Heart left ventricle (tissue), 16 donors: ENCODE measurements at regions not wholly inside any gene's neighbourhood (a gene's known extent, or its start where the extent isn't known, plus 50 kb on each side); places are given as distances from the start of the nearest gene placed in this dataset.

Experiments used
- ATAC-seq, 4 donors: fragments of 200-7000 bp; cut with Tn5 transposase; one replicate each; pipeline ENCODE4 v1.9.1; 2020 to 2022; ENCODE audit warnings: moderate library complexity in 4 of 4, mild to moderate bottlenecking in 3 of 4, moderate number of reproducible peaks in 1 of 4
- DNase-seq, 5 donors: peaks; one replicate each; pipeline ENCODE4 v3.0.0-alpha.2; 2020
- H3K27ac ChIP-seq, 12 donors: fragments of 200-600 bp; sonication (generic) in 4 of 12; one replicate each; pipeline versions ENCODE4 v1.5.0 to v1.8.0; 2016 to 2022; ENCODE audit warnings: mild to moderate bottlenecking in 2 of 12
- H3K27me3 ChIP-seq, 9 donors: fragments of 200-600 bp; sonication (generic) in 2 of 9; one replicate each; pipeline versions ENCODE4 v1.5.1 to v1.8.0; 2016 to 2022; ENCODE audit warnings: mild to moderate bottlenecking in 3 of 9
- H3K36me3 ChIP-seq, 9 donors: fragments of 200-600 bp; sonication (generic) in 2 of 9; one replicate each; pipeline versions ENCODE4 v1.5.0 to v1.8.0; 2018 to 2022; ENCODE audit warnings: mild to moderate bottlenecking in 2 of 9
- H3K4me1 ChIP-seq, 12 donors: fragments of 200-600 bp; sonication (generic) in 4 of 12; one replicate each; pipeline versions ENCODE4 v1.5.0 to v1.8.0; 2016 to 2022; ENCODE audit warnings: mild to moderate bottlenecking in 3 of 12
- H3K4me3 ChIP-seq, 12 donors: fragments of 200-600 bp; sonication (generic) in 4 of 12; one replicate each; pipeline versions ENCODE4 v1.5.0 to v1.8.0; 2017 to 2022; ENCODE audit warnings: mild to moderate bottlenecking in 9 of 12, moderate library complexity in 4 of 12
- H3K9me3 ChIP-seq, 12 donors: fragments of 200-600 bp; sonication (generic) in 4 of 12; one replicate each; pipeline versions ENCODE4 v1.5.0 to v1.8.0; 2016 to 2022; ENCODE audit warnings: mild to moderate bottlenecking in 1 of 12
- CTCF ChIP-seq, 12 donors: fragments of 200-600 bp; sonication (generic) in 4 of 12; IDR thresholded peaks; one replicate each; pipeline versions ENCODE4 v1.5.0 to v1.8.0; 2018 to 2022; ENCODE audit warnings: antibody characterized with exemption in 12 of 12, mild to moderate bottlenecking in 5 of 12
- POLR2A ChIP-seq, 2 donors: fragments of 450-650 bp; IDR thresholded peaks; one replicate each; pipeline ENCODE4 v1.6.1; 2017; ENCODE audit warnings: antibody characterized with exemption in 2 of 2, mild to moderate bottlenecking in 2 of 2, moderate library complexity in 2 of 2
- WGBS, 4 donors: extraction: QIAGEN DNeasy Blood & Tissue Kit in 2 of 4; methylation state at CpG; one replicate each; pipeline versions ENCODE4 v1.1.5 to v1.1.7; 2013 to 2018; 5-methylcytosine and 5-hydroxymethylcytosine counted together
- intact Hi-C, 10 donors: fragments of 100-400 bp; cut with DNase I; formaldehyde crosslinking; loops; one replicate each; pipeline versions ENCODE4 v1.11.1 to v1.14.2; 2022
- donor health status: ischemic (EF 13 %, LVEDD 7.1; RV severe dilation, severe dysfunction).
- donor health status: healthy with polysubstance abuse.
- donor health status: DM: no; HTN: yes; CAD: no.
- donor health status: DM: no; HTN: no; CAD: no.
- donor health status: ischemic (EF 25% LVEDD 6.9; RV normal size, moderate dysfunction).
- donor health status: ischemic (EF 25% LVEDD 5.7; RV mildly dilated, moderate dysfunction).
- donor health status: healthy.
- donor health status: DM: yes; HTN: yes; CAD: no.
- donor health status: ischemic (EF 35%, LVEDD 5.7; RV mildly dilated, moderate dysfunction).
- donor health status: nonischemic (EF 11% LVEDD 7.7; RV severe dilation, severe dysfunction).
- donor health status: DM: yes; HTN: yes; CAD: no.
- donor health status: PGD.
- donor health status: ischemic (EF 29% LVEDD 5.4; RV normal size, mild dysfunction).
- donor health status: nonischemic (EF 23%, LVEDD 6.1; RV moderate dilation, normal function).

GRCh38 chr5:13460587-13460986 lies 483.9 kb downstream of the DNAH5 start:
- Histone ChIP-seq H3K4me3 (no peak overlapping the region), H3K36me3 (no peaks in the 10 kb centered on the region), H3K4me1 (no peaks in the 10 kb centered on the region), H3K27ac (no peak overlapping the region), H3K9me3 (no peaks in the 10 kb centered on the region), H3K27me3 (no peaks in the 10 kb centered on the region)
- ATAC-seq (no peak), DNase-seq (no peak)
- WGBS, 4 donors = 85 to 95% (median 91%) methylated on average over 2 of the region's 2 CpGs
- TF ChIP-seq CTCF (IDR thresholded peaks at IDR 0.05) (no peak), POLR2A (IDR thresholded peaks at IDR 0.05) (no peak)
- intact Hi-C loops = no loop called here

- no peaks in the 10 kb centered on the region for H3K27me3 ChIP-seq
- ATAC-seq = no peak
- no peak for TF ChIP-seq POLR2A (IDR thresholded peaks at IDR 0.05)
- no peak for TF ChIP-seq CTCF (IDR thresholded peaks at IDR 0.05)
- DNase-seq = no peak
- H3K4me1 ChIP-seq = no peaks in the 10 kb centered on the region
- 72 to 81% (median 75%) methylated on average over 6 of the region's 6 CpGs for WGBS, 4 donors
- H3K9me3 ChIP-seq = no peaks in the 10 kb centered on the region
- H3K27ac ChIP-seq = no peak overlapping the region
- intact Hi-C loops = no loop called here
- H3K4me3 ChIP-seq = no peak overlapping the region
- no peaks in the 10 kb centered on the region for H3K36me3 ChIP-seq
Measured at GRCh38 chr5:13454050-13454449, 490.4 kb downstream of the DNAH5 start.

- intact Hi-C loops = no loop called here
- no peak overlapping the region for H3K27ac ChIP-seq
- H3K4me1 ChIP-seq = no peaks in the 10 kb centered on the region
- WGBS, 4 donors = 70 to 81% (median 75%) methylated on average over 1 of the region's 1 CpG
- ATAC-seq = no peak
- H3K9me3 ChIP-seq = no peaks in the 10 kb centered on the region
- no peaks in the 10 kb centered on the region for H3K27me3 ChIP-seq
- no peak for TF ChIP-seq POLR2A (IDR thresholded peaks at IDR 0.05)
- TF ChIP-seq CTCF (IDR thresholded peaks at IDR 0.05) = no peak
- H3K36me3 ChIP-seq = no peaks in the 10 kb centered on the region
- DNase-seq = no peak
- H3K4me3 ChIP-seq = no peak overlapping the region
Measured at GRCh38 chr5:13448843-13449242, 495.6 kb downstream of the DNAH5 start.

- ATAC-seq (no peak), DNase-seq (no peak)
- no peak for TF ChIP-seq CTCF (IDR thresholded peaks at IDR 0.05)
- no peak for TF ChIP-seq POLR2A (IDR thresholded peaks at IDR 0.05)
- Histone ChIP-seq H3K27me3 (no peaks in the 10 kb centered on the region), H3K27ac (no peak overlapping the region), H3K9me3 (no peaks in the 10 kb centered on the region), H3K4me3 (no peak overlapping the region), H3K36me3 (no peaks in the 10 kb centered on the region), H3K4me1 (no peaks in the 10 kb centered on the region)
- 42 to 55% (median 49%) methylated on average over 2 of the region's 2 CpGs for WGBS, 4 donors
- intact Hi-C loops = no loop called here
Measured at GRCh38 chr5:13439430-13439829, 505.1 kb downstream of the DNAH5 start.
